ENCODE measurements at regions not wholly inside any gene's neighbourhood (a gene's known extent, or its start where the extent isn't known, plus 50 kb on each side); places are given as distances from the start of the nearest gene placed in this dataset.

DNA sequence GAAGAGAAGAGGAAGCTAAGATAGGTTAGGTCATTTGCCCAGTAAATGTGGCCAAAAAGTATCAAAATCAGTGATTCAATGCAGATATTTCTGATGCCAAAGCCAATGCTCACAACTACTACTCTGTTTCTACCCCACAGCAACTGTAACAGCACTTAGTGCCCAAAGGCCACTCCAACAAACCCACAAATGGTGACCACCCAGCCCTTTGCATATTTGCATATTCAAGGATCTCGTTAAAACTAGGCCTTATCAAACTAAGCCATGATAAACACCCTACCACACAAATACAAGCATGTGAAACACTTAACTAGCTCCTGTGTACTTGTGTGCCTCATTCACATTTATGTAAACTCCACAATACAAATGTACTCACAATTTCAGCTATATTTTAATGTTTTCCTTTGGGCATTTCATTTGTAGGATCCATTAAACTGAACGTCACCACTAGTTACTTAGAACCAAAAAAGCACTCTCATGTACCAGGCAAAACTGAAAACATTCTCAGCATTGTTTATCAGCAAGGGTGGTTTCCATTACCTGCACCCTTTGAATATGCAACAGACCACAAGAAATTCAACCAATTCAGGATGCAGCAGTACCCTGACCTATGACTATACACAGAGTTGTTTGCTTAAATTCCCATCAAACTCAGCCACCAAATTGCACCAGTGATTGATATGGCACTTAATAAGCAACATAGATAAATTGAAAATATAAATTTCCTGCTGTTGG is 111.2 kb upstream of the STT3B start:
- Mint-ChIP-seq H3K27ac (no peak overlapping the region), H3K36me3 (ENCODE audit: low read depth) (no peaks in the 10 kb centered on the region), H3K4me3 (no peak overlapping the region), H3K27me3 (ENCODE audit: insufficient read depth, low read depth, poor library complexity) (peaks cover 1% of the 10 kb centered on the region), H3K4me1 (no peaks in the 10 kb centered on the region; the same call in 2 of the 3 replicates), H3K9me3 (no peaks in the 10 kb centered on the region)
- H3F3A ChIP-seq (replicated peaks; ENCODE audit: low read depth): no peaks in the 10 kb centered on the region
- H3K79me2 ChIP-seq (replicated peaks; ENCODE audit: insufficient read depth): no peaks in the 10 kb centered on the region
- H3K4me3 ChIP-seq: no peak overlapping the region
- H3K4me2 ChIP-seq: no peak overlapping the region
- H3K27ac ChIP-seq (ENCODE audit: low read depth): no peak overlapping the region
- H3K4me1 ChIP-seq (ENCODE audit: insufficient read depth): no peaks in the 10 kb centered on the region
- no peak overlapping the region for H2AFZ ChIP-seq
- H3K27me3 ChIP-seq (ENCODE audit: insufficient read depth): no peaks in the 10 kb centered on the region
- no peak for TF ChIP-seq STAT1 (IDR thresholded peaks at IDR 0.05; ENCODE audit: unreplicated experiment)
- TF ChIP-seq CREB1 (CRISPR knock-in tag; IDR thresholded peaks at IDR 0.05; ENCODE audit: low read depth): no peak
- TF ChIP-seq ZNF114 (CRISPR knock-in tag; IDR thresholded peaks at IDR 0.05): no peak
- TF ChIP-seq EZH2phosphoT487 (IDR thresholded peaks at IDR 0.05; ENCODE audit: unreplicated experiment): no peak
- TF ChIP-seq, protein P1, sequence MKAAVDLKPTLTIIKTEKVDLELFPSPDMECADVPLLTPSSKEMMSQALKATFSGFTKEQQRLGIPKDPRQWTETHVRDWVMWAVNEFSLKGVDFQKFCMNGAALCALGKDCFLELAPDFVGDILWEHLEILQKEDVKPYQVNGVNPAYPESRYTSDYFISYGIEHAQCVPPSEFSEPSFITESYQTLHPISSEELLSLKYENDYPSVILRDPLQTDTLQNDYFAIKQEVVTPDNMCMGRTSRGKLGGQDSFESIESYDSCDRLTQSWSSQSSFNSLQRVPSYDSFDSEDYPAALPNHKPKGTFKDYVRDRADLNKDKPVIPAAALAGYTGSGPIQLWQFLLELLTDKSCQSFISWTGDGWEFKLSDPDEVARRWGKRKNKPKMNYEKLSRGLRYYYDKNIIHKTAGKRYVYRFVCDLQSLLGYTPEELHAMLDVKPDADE (IDR thresholded peaks at IDR 0.05): no peak
- no peak for TF ChIP-seq EZH2 (IDR thresholded peaks at IDR 0.05; ENCODE audit: low read depth, unreplicated experiment)
- no peak for TF ChIP-seq CTCF (conservative IDR thresholded peaks at IDR 0.05; ENCODE audit: low read depth in 2 of 2)
- no peak for TF ChIP-seq ZNF331 (CRISPR knock-in tag; IDR thresholded peaks at IDR 0.05; ENCODE audit: low read depth)
- no peak for TF ChIP-seq REST (IDR thresholded peaks at IDR 0.05; ENCODE audit: unreplicated experiment)
- TF ChIP-seq JUNB (IDR thresholded peaks at IDR 0.05; ENCODE audit: unreplicated experiment): no peak
- no peak for TF ChIP-seq NANOG (IDR thresholded peaks at IDR 0.05; ENCODE audit: borderline replicate concordance)
- TF ChIP-seq ZNF462 (CRISPR knock-in tag; IDR thresholded peaks at IDR 0.05): no peak
- TF ChIP-seq POLR2AphosphoS5 (IDR thresholded peaks at IDR 0.05; ENCODE audit: low read depth): no peak
- ATAC-seq (no peak), DNase-seq (ENCODE audit: low spot score) (no peak)
- H4K20me1 ChIP-seq (replicated peaks; ENCODE audit: insufficient read depth): no peaks in the 10 kb centered on the region
- H3K36me3 ChIP-seq (ENCODE audit: insufficient read depth): no peaks in the 10 kb centered on the region
- H3K9me2 ChIP-seq (ENCODE audit: insufficient read depth): no peaks in the 10 kb centered on the region
